ENCODE measurements at regions not wholly inside any gene's neighbourhood (a gene's known extent, or its start where the extent isn't known, plus 50 kb on each side); places are given as distances from the start of the nearest gene placed in this dataset.

DNA sequence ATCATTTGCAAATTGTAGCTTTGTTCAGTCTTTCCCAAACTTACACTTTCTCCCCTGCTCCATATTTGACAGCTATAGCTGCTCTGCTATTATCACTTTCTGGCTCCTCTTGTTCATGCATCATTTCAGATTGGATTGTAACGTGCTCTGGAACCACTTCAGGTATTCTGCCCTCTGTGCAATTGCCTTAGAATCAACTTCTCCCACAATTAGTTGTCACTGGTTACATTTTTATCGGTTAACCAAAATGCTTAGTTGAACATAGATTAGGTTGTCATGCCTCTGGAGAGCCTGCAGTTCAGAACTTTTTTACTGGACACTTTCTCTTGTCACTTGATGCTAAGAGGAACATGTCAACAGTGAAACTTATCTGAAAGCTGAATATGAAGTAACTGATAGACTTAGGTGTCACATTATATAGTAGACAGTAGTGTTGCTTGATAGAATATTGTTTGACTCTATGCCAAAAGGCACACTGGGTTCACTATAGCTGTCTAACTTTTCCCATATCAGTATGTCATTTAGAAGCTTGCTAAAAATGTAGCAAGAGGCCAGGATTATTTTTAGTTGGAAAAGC lies 127.7 kb upstream of the PTPRK start:
- no peak overlapping the region for H2AFZ ChIP-seq (ENCODE audit: low read length)
- TF ChIP-seq EZH2 (IDR thresholded peaks at IDR 0.05; ENCODE audit: low read length, unreplicated experiment) (no peak), EZH2phosphoT487 (IDR thresholded peaks at IDR 0.05; ENCODE audit: borderline replicate concordance, low read length) (no peak)
- TF ChIP-seq, protein P1, sequence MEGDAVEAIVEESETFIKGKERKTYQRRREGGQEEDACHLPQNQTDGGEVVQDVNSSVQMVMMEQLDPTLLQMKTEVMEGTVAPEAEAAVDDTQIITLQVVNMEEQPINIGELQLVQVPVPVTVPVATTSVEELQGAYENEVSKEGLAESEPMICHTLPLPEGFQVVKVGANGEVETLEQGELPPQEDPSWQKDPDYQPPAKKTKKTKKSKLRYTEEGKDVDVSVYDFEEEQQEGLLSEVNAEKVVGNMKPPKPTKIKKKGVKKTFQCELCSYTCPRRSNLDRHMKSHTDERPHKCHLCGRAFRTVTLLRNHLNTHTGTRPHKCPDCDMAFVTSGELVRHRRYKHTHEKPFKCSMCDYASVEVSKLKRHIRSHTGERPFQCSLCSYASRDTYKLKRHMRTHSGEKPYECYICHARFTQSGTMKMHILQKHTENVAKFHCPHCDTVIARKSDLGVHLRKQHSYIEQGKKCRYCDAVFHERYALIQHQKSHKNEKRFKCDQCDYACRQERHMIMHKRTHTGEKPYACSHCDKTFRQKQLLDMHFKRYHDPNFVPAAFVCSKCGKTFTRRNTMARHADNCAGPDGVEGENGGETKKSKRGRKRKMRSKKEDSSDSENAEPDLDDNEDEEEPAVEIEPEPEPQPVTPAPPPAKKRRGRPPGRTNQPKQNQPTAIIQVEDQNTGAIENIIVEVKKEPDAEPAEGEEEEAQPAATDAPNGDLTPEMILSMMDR (conservative IDR thresholded peaks at IDR 0.05; ENCODE audit: low read depth, low read length): no peak
- H3K4me1 ChIP-seq (ENCODE audit: insufficient read depth, low read length): no peaks in the 10 kb centered on the region
- no TSS peak for BruUV-seq (replicated peaks)
- H3K79me2 ChIP-seq (ENCODE audit: low read length): no peaks in the 10 kb centered on the region
- no peak overlapping the region for H3K4me3 ChIP-seq (ENCODE audit: low read length)
- H3K9ac ChIP-seq (ENCODE audit: low read length): no peak overlapping the region
- CTCF ChIA-PET: no interaction called here
- H3K36me3 ChIP-seq (ENCODE audit: low read depth, low read length): no peaks in the 10 kb centered on the region
- no peak overlapping the region for H3K4me2 ChIP-seq (ENCODE audit: low read length)
- intact Hi-C loops (cut with micrococcal nuclease): no loop called here
- H3K9me3 ChIP-seq (ENCODE audit: low read length): no peaks in the 10 kb centered on the region
- DNase-seq (no peak), ATAC-seq (no peak)
- no peaks in the 10 kb centered on the region for H3K27me3 ChIP-seq (ENCODE audit: low read length)
- POLR2A ChIA-PET (ENCODE audit: unreplicated experiment): no interaction called here
- no peak overlapping the region for H3K27ac ChIP-seq (ENCODE audit: low read length)
- H3F3A ChIP-seq (ENCODE audit: low read length, unreplicated experiment): no peaks in the 10 kb centered on the region
- no peaks in the 10 kb centered on the region for H4K20me1 ChIP-seq (ENCODE audit: low read length)
- H3K9me2 ChIP-seq (replicated peaks; ENCODE audit: low read length): no peaks in the 10 kb centered on the region

DNA sequence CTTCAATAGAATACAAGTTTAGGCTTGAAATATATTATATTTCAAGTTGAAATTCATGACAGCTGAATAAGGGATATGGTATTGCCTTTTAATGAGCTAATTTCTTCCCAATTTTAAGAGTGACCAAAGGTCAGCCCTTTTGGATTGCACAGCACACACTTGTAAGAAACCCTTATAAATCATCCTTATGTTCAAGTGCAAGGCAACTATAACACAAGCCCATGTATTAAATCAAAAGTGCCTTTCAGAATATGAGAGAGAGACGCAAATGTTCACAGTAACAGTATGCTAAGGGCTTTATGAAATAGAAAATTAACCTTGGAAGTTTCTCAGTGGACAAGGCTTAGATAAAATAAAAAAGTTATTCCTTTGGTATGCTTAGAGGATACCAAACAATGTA lies 121.7 kb upstream of the PTPRK start:
- CTCF ChIA-PET: no interaction called here
- intact Hi-C loops (cut with micrococcal nuclease): loop anchor here (5.0 kb wide), 1 partner anchor 985 kb away; no protein-coding TSS in a partner anchor
- no TSS peak for BruUV-seq (replicated peaks)

DNA sequence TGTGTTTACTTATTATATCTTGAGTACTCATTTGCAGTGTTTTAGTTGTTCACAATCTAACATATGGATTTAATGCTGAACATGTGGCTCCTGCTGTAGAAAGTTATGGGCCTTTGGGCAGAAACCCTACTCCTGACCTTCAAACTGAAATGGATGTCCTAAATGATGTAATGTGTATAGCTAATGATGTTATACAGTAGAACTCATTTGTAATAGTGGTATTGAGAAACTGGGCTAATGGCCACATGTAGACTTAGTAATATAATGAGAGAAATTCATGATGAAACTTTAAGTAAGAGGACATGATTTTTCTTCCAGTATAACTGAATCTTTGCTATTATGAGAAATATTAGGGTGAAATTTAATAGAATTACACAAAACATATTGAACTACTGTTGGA lies 121.3 kb upstream of the PTPRK start:
- Histone ChIP-seq H3K79me2 (ENCODE audit: low read length) (no peaks in the 10 kb centered on the region), H3K9me2 (replicated peaks; ENCODE audit: low read length) (no peaks in the 10 kb centered on the region), H3K9me3 (ENCODE audit: low read length) (no peaks in the 10 kb centered on the region), H2AFZ (ENCODE audit: low read length) (no peak overlapping the region), H4K20me1 (ENCODE audit: low read length) (no peaks in the 10 kb centered on the region), H3K4me2 (ENCODE audit: low read length) (no peak overlapping the region), H3K4me3 (ENCODE audit: low read length) (no peak overlapping the region), H3K27ac (ENCODE audit: low read length) (no peak overlapping the region), H3K27me3 (ENCODE audit: low read length) (no peaks in the 10 kb centered on the region), H3F3A (ENCODE audit: low read length, unreplicated experiment) (no peaks in the 10 kb centered on the region), H3K36me3 (ENCODE audit: low read depth, low read length) (no peaks in the 10 kb centered on the region), H3K4me1 (ENCODE audit: insufficient read depth, low read length) (peaks cover 9% of the 10 kb centered on the region; the same call in 1 of the 2 replicates), H3K9ac (ENCODE audit: low read length) (no peak overlapping the region)
- TF ChIP-seq, protein P1 (conservative IDR thresholded peaks at IDR 0.05; ENCODE audit: low read depth, low read length): no peak
- TF ChIP-seq EZH2phosphoT487 (IDR thresholded peaks at IDR 0.05; ENCODE audit: borderline replicate concordance, low read length): no peak
- no peak for TF ChIP-seq EZH2 (IDR thresholded peaks at IDR 0.05; ENCODE audit: low read length, unreplicated experiment)
- no TSS peak for BruUV-seq (replicated peaks)
- ChIA-PET POLR2A (ENCODE audit: unreplicated experiment) (no interaction called here), CTCF (no interaction called here)
- ATAC-seq (no peak), DNase-seq (no peak)
- intact Hi-C loops (cut with micrococcal nuclease): loop anchor here (5.0 kb wide), 1 partner anchor 986 kb away; no protein-coding TSS in a partner anchor

More for the DNA sequence above, 121.7 kb upstream of the PTPRK start:
- no peak for TF ChIP-seq EZH2phosphoT487 (IDR thresholded peaks at IDR 0.05; ENCODE audit: borderline replicate concordance, low read length)
- TF ChIP-seq, protein P1 (conservative IDR thresholded peaks at IDR 0.05; ENCODE audit: low read depth, low read length): no peak
- no peak for TF ChIP-seq EZH2 (IDR thresholded peaks at IDR 0.05; ENCODE audit: low read length, unreplicated experiment)
- POLR2A ChIA-PET (ENCODE audit: unreplicated experiment): no interaction called here
- Histone ChIP-seq H3K9me2 (replicated peaks; ENCODE audit: low read length) (no peaks in the 10 kb centered on the region), H3K36me3 (ENCODE audit: low read depth, low read length) (no peaks in the 10 kb centered on the region), H3K27ac (ENCODE audit: low read length) (no peak overlapping the region), H4K20me1 (ENCODE audit: low read length) (no peaks in the 10 kb centered on the region), H3K9me3 (ENCODE audit: low read length) (no peaks in the 10 kb centered on the region), H3K79me2 (ENCODE audit: low read length) (no peaks in the 10 kb centered on the region), H3K4me2 (ENCODE audit: low read length) (no peak overlapping the region), H3K27me3 (ENCODE audit: low read length) (no peaks in the 10 kb centered on the region), H3K4me1 (ENCODE audit: insufficient read depth, low read length) (peaks cover 9% of the 10 kb centered on the region; the same call in 1 of the 2 replicates), H2AFZ (ENCODE audit: low read length) (no peak overlapping the region), H3F3A (ENCODE audit: low read length, unreplicated experiment) (no peaks in the 10 kb centered on the region), H3K9ac (ENCODE audit: low read length) (no peak overlapping the region), H3K4me3 (ENCODE audit: low read length) (no peak overlapping the region)
- DNase-seq (no peak), ATAC-seq (no peak)
